HCT116 (cell line): ENCODE measurements at regions not wholly inside any gene's neighbourhood (a gene's known extent, or its start where the extent isn't known, plus 50 kb on each side); places are given as distances from the start of the nearest gene placed in this dataset.

Experiments
- ATAC-seq: fragments of 200-7000 bp; cut with Tn5 transposase; 2 replicates; pipeline ENCODE4 v1.9.1; 2020; ENCODE audit warnings: mild to moderate bottlenecking, moderate library complexity
- BruUV-seq: library from RNA; stranded (reverse); fragments of 400-500 nt; replicated peaks from 2 replicates; lab custom pipeline; 2021; lab: Mats Ljungman, UMichigan
- CTCF ChIA-PET: fragments of 300-600 bp; sonication (Branson Sonifier 250); formaldehyde crosslinking; loops from one replicate; lab custom pipeline; 2021; ENCODE audit warnings: antibody characterized with exemption; lab: Charles Lee
- POLR2A ChIA-PET: fragments of 300-600, 350-600 bp; sonication (Branson Sonifier 250); formaldehyde crosslinking; loops from one replicate; lab custom pipeline; 2021; ENCODE audit warnings: antibody characterized with exemption; lab: Charles Lee
- RAD21 ChIA-PET, 2 experiments: fragments of 300-600 bp; sonication (Branson Sonifier 250); formaldehyde crosslinking; loops; one replicate each; lab custom pipeline; 2023; ENCODE audit warnings: low total read pairs in 2 of 2; ENCODE audit not compliant: uncharacterized antibody in 2 of 2, unreplicated experiment in 2 of 2, low non-redundant PET in 1 of 2; lab: Charles Lee
- DNase-seq: peaks from one replicate; pipeline ENCODE4 v3.0.0-alpha.2; 2010; ENCODE audit warnings: low read depth, low spot score
- H2AFZ ChIP-seq: fragments of 200-600 bp; shearing (Covaris generic), sonication (generic); 2 replicates; pipeline ENCODE4 v1.6.1; 2017; ENCODE audit warnings: low read depth, mixed run types, mixed read lengths, antibody characterized with exemption, low read length; ENCODE audit not compliant: poor library complexity, severe bottlenecking
- H3K27ac ChIP-seq: 2 replicates; pipeline ENCODE4 v1.5.1; 2012; ENCODE audit warnings: low read depth, low read length
- H3K27me3 ChIP-seq: fragments of 200-600 bp; sonication (generic); 2 replicates; pipeline ENCODE4 v1.6.1; 2016; ENCODE audit warnings: mixed run types, low read length, mixed read lengths; ENCODE audit not compliant: insufficient read depth
- H3K36me3 ChIP-seq, 2 experiments: fragments of 200-500 bp in 1 of 2; fragments of 200-600 bp in 1 of 2; sonication (Bioruptor generic) in 1 of 2; sonication (generic) in 1 of 2; 2 replicates each; pipeline versions ENCODE4 v1.5.1 to v1.6.1; 2014 to 2016; ENCODE audit warnings: low read length in 2 of 2, inconsistent platforms in 1 of 2, mixed read lengths in 1 of 2, mixed run types in 1 of 2; ENCODE audit not compliant: insufficient read depth in 2 of 2, control insufficient read depth in 1 of 2
- H3K4me1 ChIP-seq, 2 experiments: fragments of 200-600 bp in 1 of 2; sonication (generic) in 1 of 2; 2 replicates each; pipeline versions ENCODE4 v1.5.1 to v1.6.1; 2012 to 2017; ENCODE audit warnings: low read length in 2 of 2, inconsistent platforms in 1 of 2, mild to moderate bottlenecking in 1 of 2, mixed read lengths in 1 of 2, mixed run types in 1 of 2, moderate library complexity in 1 of 2; ENCODE audit not compliant: insufficient read depth in 2 of 2, control insufficient read depth in 1 of 2
- H3K4me2 ChIP-seq: fragments of 200-600 bp; sonication (generic); 2 replicates; pipeline ENCODE4 v1.6.1; 2017; ENCODE audit warnings: mixed run types, low read length, mixed read lengths
- H3K4me3 ChIP-seq, 2 experiments: fragments of 200-600 bp in 1 of 2; sonication (generic) in 1 of 2; replicated peaks in 1 of 2; 2 replicates each; pipeline ENCODE4 v1.5.1; 2011 to 2016; ENCODE audit warnings: low read length in 2 of 2, control low read depth in 1 of 2, low read depth in 1 of 2, mild to moderate bottlenecking in 1 of 2, mixed read lengths in 1 of 2, mixed run types in 1 of 2
- H3K79me2 ChIP-seq: fragments of 200-600 bp; sonication (generic); 2 replicates; pipeline ENCODE4 v1.6.1; 2017; ENCODE audit warnings: mild to moderate bottlenecking, mixed run types, low read length, moderate library complexity, mixed read lengths; ENCODE audit not compliant: insufficient read depth
- H3K9ac ChIP-seq: fragments of 200-600 bp; sonication (generic); 2 replicates; pipeline ENCODE4 v1.6.1; 2016; ENCODE audit warnings: low read length, mixed read lengths
- H3K9me2 ChIP-seq: fragments of 200-600 bp; sonication (generic), shearing (Covaris generic); 2 replicates; pipeline ENCODE4 v1.6.1; 2017; ENCODE audit warnings: mixed run types, mild to moderate bottlenecking, moderate library complexity; ENCODE audit not compliant: insufficient read depth
- H3K9me3 ChIP-seq, 2 experiments: fragments of 200-500 bp in 1 of 2; fragments of 200-600 bp in 1 of 2; sonication (Bioruptor generic) in 1 of 2; sonication (generic) in 1 of 2; 2 replicates each; pipeline ENCODE4 v1.6.1; 2014 to 2017; ENCODE audit warnings: low read length in 2 of 2, mixed read lengths in 2 of 2, inconsistent platforms in 1 of 2, low read depth in 1 of 2, mild to moderate bottlenecking in 1 of 2, mixed run types in 1 of 2, moderate library complexity in 1 of 2; ENCODE audit not compliant: control insufficient read depth in 1 of 2, insufficient read depth in 1 of 2
- H4K20me1 ChIP-seq: fragments of 200-600 bp; sonication (generic), shearing (Covaris generic); 2 replicates; pipeline ENCODE4 v1.6.1; 2017; ENCODE audit warnings: mixed run types, mild to moderate bottlenecking, moderate library complexity; ENCODE audit not compliant: insufficient read depth
- ATF3 ChIP-seq: IDR thresholded peaks from 2 replicates; pipeline ENCODE4 v1.6.1; 2012
- CEBPB ChIP-seq: IDR thresholded peaks from 2 replicates; pipeline ENCODE4 v1.6.1; 2012; ENCODE audit warnings: low read depth
- CTCF ChIP-seq, 3 experiments: fragments of 200-600 bp in 1 of 3; sonication (generic) in 1 of 3; IDR thresholded peaks in 2 of 3; conservative IDR thresholded peaks in 1 of 3; 2 replicates each; pipeline ENCODE4 v1.5.1; 2012 to 2017; ENCODE audit warnings: low read depth in 2 of 3, low read length in 2 of 3, antibody characterized with exemption in 1 of 3, borderline replicate concordance in 1 of 3, control low read depth in 1 of 3, mild to moderate bottlenecking in 1 of 3, mixed read lengths in 1 of 3, mixed run types in 1 of 3, moderate library complexity in 1 of 3; ENCODE audit not compliant: insufficient read depth in 1 of 3
- EGR1 ChIP-seq: IDR thresholded peaks from 2 replicates; pipeline ENCODE4 v1.6.1; 2012; ENCODE audit warnings: low read depth
- EZH2phosphoT487 ChIP-seq: fragments of 200-600 bp; IDR thresholded peaks from 2 replicates; pipeline ENCODE4 v1.6.1; 2018; ENCODE audit warnings: antibody characterized with exemption, borderline replicate concordance
- JUND ChIP-seq: IDR thresholded peaks from 2 replicates; pipeline ENCODE4 v1.6.1; 2012
- POLR2AphosphoS5 ChIP-seq: IDR thresholded peaks from 2 replicates; pipeline ENCODE4 v1.6.1; 2011; ENCODE audit warnings: mild to moderate bottlenecking, low read depth, low read length, moderate library complexity
- SP1 ChIP-seq: IDR thresholded peaks from 2 replicates; pipeline ENCODE4 v1.6.1; 2012; ENCODE audit warnings: low read depth
- intact Hi-C: fragments of 100-400 bp; cut with micrococcal nuclease; formaldehyde crosslinking; loops from 2 replicates; pipeline ENCODE4 v1.10.0; 2022

GRCh38 chr9:107190936-107191290 lies 92.2 kb upstream of the RAD23B start (continued):
- TF ChIP-seq CTCF (IDR thresholded peaks at IDR 0.05 in 2 of 3, conservative IDR thresholded peaks at IDR 0.05 in 1 of 3; ENCODE audit: borderline replicate concordance in 1 of 3, insufficient read depth in 1 of 3, low read depth in 2 of 3, low read length in 2 of 3): no peak
- no peak for TF ChIP-seq POLR2AphosphoS5
- no peak for TF ChIP-seq CEBPB
- no peak for TF ChIP-seq EZH2phosphoT487

- TF ChIP-seq EGR1 (no peak), SP1 (no peak), CEBPB (no peak), ATF3 (no peak), CTCF (IDR thresholded peaks at IDR 0.05 in 2 of 3, conservative IDR thresholded peaks at IDR 0.05 in 1 of 3; ENCODE audit: borderline replicate concordance in 1 of 3, insufficient read depth in 1 of 3, low read depth in 2 of 3, low read length in 2 of 3) (no peak), EZH2phosphoT487 (no peak), JUND (no peak), POLR2AphosphoS5 (no peak)
- TF ChIP-seq, all 23 proteins: peak for 0
- no peak overlapping the region for H2AFZ ChIP-seq
- no peak for DNase-seq
- no peak overlapping the region for H3K4me3 ChIP-seq
- CTCF ChIA-PET: no interaction called here
- H3K27me3 ChIP-seq: no peaks in the 10 kb centered on the region
- H3K4me1 ChIP-seq: peaks cover 7 to 32% of the 10 kb centered on the region in 2 experiments; a peak in 3 of 4 replicates
- no peak for ATAC-seq
- H4K20me1 ChIP-seq: no peaks in the 10 kb centered on the region
- intact Hi-C loops: no loop called here
- H3K9me3 ChIP-seq: no peaks in the 10 kb centered on the region
- POLR2A ChIA-PET: no interaction called here
- no peaks in the 10 kb centered on the region for H3K79me2 ChIP-seq
- no peak overlapping the region for H3K9ac ChIP-seq
- no TSS peak for BruUV-seq
- H3K36me3 ChIP-seq: no peaks in the 10 kb centered on the region
- H3K4me2 ChIP-seq: no peak overlapping the region
- RAD21 ChIA-PET: no interaction called here
- H3K9me2 ChIP-seq: no peaks in the 10 kb centered on the region
- no peak overlapping the region for H3K27ac ChIP-seq
Measured at GRCh38 chr9:107193251-107193650, 89.8 kb upstream of the RAD23B start.
